Ishikawa (cell line): ENCODE measurements at regions not wholly inside any gene's neighbourhood (a gene's known extent, or its start where the extent isn't known, plus 50 kb on each side); places are given as distances from the start of the nearest gene placed in this dataset.

Source experiments
- CEBPB ChIP-seq: IDR thresholded peaks from 2 replicates; pipeline ENCODE4 v1.6.1; 2012
- CREB1 ChIP-seq: IDR thresholded peaks from 2 replicates; pipeline ENCODE4 v1.6.1; 2012; ENCODE audit warnings: low read depth
- EGR1 ChIP-seq: IDR thresholded peaks from 2 replicates; pipeline ENCODE4 v1.6.1; 2012
- EP300 ChIP-seq: IDR thresholded peaks from 2 replicates; pipeline ENCODE4 v1.6.1; 2012; ENCODE audit warnings: borderline replicate concordance
- FOXM1 ChIP-seq: IDR thresholded peaks from 2 replicates; pipeline ENCODE4 v1.6.1; 2012; ENCODE audit warnings: low read depth, borderline replicate concordance
- NFIC ChIP-seq: IDR thresholded peaks from 2 replicates; pipeline ENCODE4 v1.6.1; 2012
- RAD21 ChIP-seq: IDR thresholded peaks from 2 replicates; pipeline ENCODE4 v1.6.1; 2012; ENCODE audit warnings: low read depth
- REST ChIP-seq: IDR thresholded peaks from 2 replicates; pipeline ENCODE4 v1.6.1; 2012; ENCODE audit warnings: low read depth, mild to moderate bottlenecking
- TAF1 ChIP-seq: IDR thresholded peaks from 2 replicates; pipeline ENCODE4 v1.6.1; 2012; ENCODE audit warnings: low read depth, mild to moderate bottlenecking
- TCF12 ChIP-seq: IDR thresholded peaks from 2 replicates; pipeline ENCODE4 v1.6.1; 2012; ENCODE audit warnings: low read depth
- TEAD4 ChIP-seq: IDR thresholded peaks from 2 replicates; pipeline ENCODE4 v1.6.1; 2012
- USF1 ChIP-seq: IDR thresholded peaks from 2 replicates; pipeline ENCODE4 v1.6.1; 2012
- YY1 ChIP-seq: IDR thresholded peaks from 2 replicates; pipeline ENCODE4 v1.6.1; 2012; ENCODE audit warnings: low read depth
- ZBTB7A ChIP-seq: IDR thresholded peaks from 2 replicates; pipeline ENCODE4 v1.6.1; 2012; ENCODE audit warnings: low read depth
- TF ChIP-seq, protein P1 (sequence below): IDR thresholded peaks from 2 replicates; pipeline ENCODE4 v1.6.1; 2012

GRCh38 chr6:14861491-14861943 lies 384.4 kb upstream of the JARID2 start:
- no peak for TF ChIP-seq TEAD4
- TF ChIP-seq, protein P1, sequence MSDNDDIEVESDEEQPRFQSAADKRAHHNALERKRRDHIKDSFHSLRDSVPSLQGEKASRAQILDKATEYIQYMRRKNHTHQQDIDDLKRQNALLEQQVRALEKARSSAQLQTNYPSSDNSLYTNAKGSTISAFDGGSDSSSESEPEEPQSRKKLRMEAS: no peak
- TF ChIP-seq FOXM1: no peak
- TF ChIP-seq ZBTB7A: no peak

- TF ChIP-seq EGR1: no peak
- TF ChIP-seq FOXM1: no peak
- TF ChIP-seq REST: no peak
- TF ChIP-seq EP300: no peak
- no peak for TF ChIP-seq TAF1
- TF ChIP-seq CEBPB: no peak
- TF ChIP-seq USF1: no peak
- TF ChIP-seq TCF12: no peak
- TF ChIP-seq TEAD4: no peak
- no peak for TF ChIP-seq CREB1
- no peak for TF ChIP-seq NFIC
- TF ChIP-seq, protein P1: no peak
- no peak for TF ChIP-seq ZBTB7A
Observed at GRCh38 chr6:14862845-14863244, 383.0 kb upstream of the JARID2 start.

DNA sequence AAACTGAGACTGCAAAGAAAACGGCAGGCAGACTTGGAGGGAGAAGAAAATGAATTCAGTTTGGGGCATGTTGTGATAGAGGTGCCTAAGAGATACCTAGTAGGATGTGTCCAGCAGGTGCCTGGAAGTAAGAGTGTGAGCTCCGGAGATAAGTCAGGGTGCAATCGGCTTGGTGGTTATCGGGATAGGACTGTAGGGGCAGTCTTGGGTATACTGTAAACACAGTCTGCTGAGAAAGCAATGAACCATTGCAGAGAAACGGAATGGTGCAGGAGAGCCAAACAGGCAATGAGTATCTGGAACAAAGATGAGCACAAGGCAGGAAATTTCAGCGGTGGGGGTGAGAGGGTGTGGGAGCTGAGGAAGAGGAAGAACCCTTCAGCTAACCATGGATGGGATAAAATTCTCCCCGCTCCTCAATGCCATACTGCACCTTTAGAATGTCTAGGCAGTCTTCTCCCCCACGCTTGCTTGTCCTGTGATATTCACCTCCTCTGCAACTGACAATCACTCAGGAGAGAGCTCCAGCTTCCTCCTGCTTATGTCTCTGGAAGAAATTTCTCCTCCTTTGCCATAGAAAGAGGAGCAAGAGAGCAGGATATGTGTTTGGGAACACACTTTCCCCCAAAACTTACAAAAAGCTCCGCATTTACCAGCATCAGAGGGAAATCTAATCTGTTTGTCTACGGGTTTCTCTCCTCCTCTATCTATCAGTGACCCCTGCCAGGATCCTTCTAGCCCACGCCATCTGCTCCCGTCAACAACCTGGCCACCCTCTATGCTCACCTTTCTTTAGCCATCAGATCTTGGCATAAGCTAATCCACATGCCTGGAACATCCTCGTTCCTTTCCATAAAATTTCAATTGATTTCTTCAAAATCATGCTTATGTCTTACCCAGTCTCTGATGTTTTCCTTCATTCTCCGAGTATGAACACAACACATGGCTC lies 381.7 kb upstream of the JARID2 start:
- no peak for TF ChIP-seq FOXM1
- TF ChIP-seq REST: no peak
- TF ChIP-seq CREB1: no peak
- TF ChIP-seq USF1: no peak
- TF ChIP-seq ZBTB7A: no peak
- TF ChIP-seq TAF1: no peak
- TF ChIP-seq RAD21: no peak
- TF ChIP-seq CEBPB: no peak
- TF ChIP-seq TEAD4: no peak
- TF ChIP-seq, protein P1: no peak
- no peak for TF ChIP-seq EGR1
- TF ChIP-seq NFIC: no peak
- TF ChIP-seq TCF12: no peak
- no peak for TF ChIP-seq YY1
- TF ChIP-seq EP300: no peak

DNA sequence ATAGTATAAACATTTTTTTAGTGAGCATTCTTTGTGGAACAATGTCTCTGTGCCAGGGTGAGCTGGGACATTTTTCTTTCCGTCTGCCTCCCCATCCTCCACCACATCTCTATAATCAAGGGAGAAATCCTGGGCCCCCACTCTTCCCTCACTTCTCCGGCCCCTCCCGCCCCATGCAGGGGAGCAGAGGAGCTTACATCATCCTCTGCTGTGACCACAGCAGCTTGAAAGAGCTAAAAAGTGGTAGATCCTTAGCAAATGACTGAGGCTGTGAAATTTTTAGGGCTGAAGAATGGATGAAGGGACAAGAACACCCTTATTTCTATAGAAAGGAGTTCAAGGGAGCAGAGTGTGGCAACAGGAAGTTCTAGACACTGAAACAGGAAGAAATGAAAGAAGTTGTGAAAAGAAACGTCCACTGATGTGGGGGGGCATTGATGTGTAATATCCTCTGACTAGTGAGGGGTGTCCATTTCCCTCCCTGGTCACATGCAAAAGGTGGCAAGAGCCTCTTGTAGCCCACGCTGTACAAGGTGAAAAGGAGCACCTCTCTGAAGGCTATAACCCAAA lies 380.3 kb upstream of the JARID2 start:
- TF ChIP-seq CEBPB (no peak), NFIC (no peak), CREB1 (no peak), RAD21 (no peak), TEAD4 (no peak), FOXM1 (no peak), YY1 (no peak), EGR1 (no peak), TAF1 (no peak), TCF12 (no peak), EP300 (no peak), REST (no peak), ZBTB7A (no peak), USF1 (no peak)
- TF ChIP-seq, protein P1: no peak
